Naive thymus-derived CD8-positive, alpha-beta T cell (primary cell): ENCODE measurements at regions not wholly inside any gene's neighbourhood (a gene's known extent, or its start where the extent isn't known, plus 50 kb on each side); places are given as distances from the start of the nearest gene placed in this dataset.
"Not testable (repeated sequence)": the region's sequence is repeated elsewhere in the genome, so short reads cannot be mapped to it uniquely, and the experiment has no call there.

Source experiments
- ATAC-seq, 2 donors: fragments of 150-1000 bp; cut with Tn5 transposase in 1 of 2; sonication (Bioruptor Pico), chemical (Tn5 transposase) in 1 of 2; 1 replicate in 1 of 2; 2 replicates in 1 of 2; pipeline ENCODE4 v1.10.0; 2021; ENCODE audit warnings: mild to moderate bottlenecking in 2 of 2, moderate library complexity in 2 of 2
- POLR2A ChIA-PET: fragments of 350-600 bp; sonication (Branson Sonifier 250); formaldehyde crosslinking; loops from one replicate; lab custom pipeline; 2021; ENCODE audit warnings: antibody characterized with exemption; lab: Charles Lee
- DNase-seq, 10 donors: peaks; one replicate each; pipeline versions ENCODE4 v3.0.0 to v3.0.0-alpha.2; 2020 to 2022
- H3K27ac Mint-ChIP-seq, 10 donors: one replicate each; pipeline ENCODE4 v1.8.0; 2020 to 2022; ENCODE audit warnings: mild to moderate bottlenecking in 10 of 10, mixed read lengths in 10 of 10, moderate library complexity in 4 of 10, inconsistent platforms in 1 of 10
- H3K27me3 Mint-ChIP-seq, 5 donors: one replicate each; pipeline ENCODE4 v1.8.0; 2021 to 2022; ENCODE audit warnings: mixed read lengths in 5 of 5
- H3K36me3 Mint-ChIP-seq, 3 donors: one replicate each; pipeline ENCODE4 v1.8.0; 2020 to 2022; ENCODE audit warnings: mixed read lengths in 3 of 3, mild to moderate bottlenecking in 2 of 3, inconsistent platforms in 1 of 3
- H3K4me1 Mint-ChIP-seq, 4 donors: one replicate each; pipeline ENCODE4 v1.8.0; 2021 to 2022; ENCODE audit warnings: mixed read lengths in 4 of 4
- H3K4me3 Mint-ChIP-seq, 10 donors: one replicate each; pipeline ENCODE4 v1.8.0; 2020 to 2022; ENCODE audit warnings: mild to moderate bottlenecking in 10 of 10, mixed read lengths in 10 of 10, moderate library complexity in 6 of 10, inconsistent platforms in 1 of 10
- H3K9me3 Mint-ChIP-seq, 9 donors: one replicate each; pipeline ENCODE4 v1.8.0; 2020 to 2022; ENCODE audit warnings: mixed read lengths in 9 of 9, mild to moderate bottlenecking in 3 of 9, inconsistent platforms in 1 of 9, moderate library complexity in 1 of 9

- H3K27ac Mint-ChIP-seq, ATAC-seq, POLR2A ChIA-PET, H3K27me3 Mint-ChIP-seq, H3K4me3 Mint-ChIP-seq, DNase-seq, H3K4me1 Mint-ChIP-seq: not testable (repeated sequence)
- Mint-ChIP-seq H3K9me3 (peaks cover 5 to 99% (median 41%) of the 10 kb centered on the region in 9 donors), H3K36me3 (peaks cover 0 to 27% (median 3%) of the 10 kb centered on the region in 3 donors)
These were observed 1150.0 kb downstream of the TP53TG3F start for GRCh38 chr16:34609435-34609834.
